Naive thymus-derived CD4-positive, alpha-beta T cell (primary cell): ENCODE measurements at regions not wholly inside any gene's neighbourhood (a gene's known extent, or its start where the extent isn't known, plus 50 kb on each side); places are given as distances from the start of the nearest gene placed in this dataset.
"Not testable (repeated sequence)": the region's sequence is repeated elsewhere in the genome, so short reads cannot be mapped to it uniquely, and the experiment has no call there.

ENCODE experiments used
- ATAC-seq: fragments of 150-1000 bp; cut with Tn5 transposase; 2 replicates; pipeline ENCODE4 v1.10.0; 2021; ENCODE audit warnings: mild to moderate bottlenecking, moderate library complexity
- CTCF ChIA-PET: fragments of 350-600 bp; sonication (Branson Sonifier 250); formaldehyde crosslinking; loops from one replicate; lab custom pipeline; 2021; ENCODE audit warnings: antibody characterized with exemption; lab: Charles Lee
- POLR2A ChIA-PET: fragments of 350-600 bp; sonication (Branson Sonifier 250); formaldehyde crosslinking; loops from one replicate; lab custom pipeline; 2021; ENCODE audit warnings: antibody characterized with exemption, inconsistent platforms; lab: Charles Lee
- DNase-seq, 9 donors: peaks; one replicate each; pipeline versions ENCODE4 v3.0.0 to v3.0.0-alpha.2; 2020 to 2022; ENCODE audit warnings: mixed read lengths in 1 of 9
- H3K27ac ChIP-seq: one replicate; pipeline ENCODE4 v1.7.0; 2013; ENCODE audit warnings: mild to moderate bottlenecking, low read depth, low read length, moderate library complexity
- H3K27me3 ChIP-seq, 2 donors: one replicate each; pipeline ENCODE4 v1.7.0; 2013; ENCODE audit warnings: low read length in 2 of 2, mild to moderate bottlenecking in 2 of 2, moderate library complexity in 2 of 2; ENCODE audit not compliant: control insufficient read depth in 2 of 2, insufficient read depth in 2 of 2
- H3K36me3 ChIP-seq, 3 experiments: 1 replicate in 2 of 3; 2 replicates in 1 of 3; pipeline ENCODE4 v1.7.0; 2013; ENCODE audit warnings: low read length in 3 of 3, mild to moderate bottlenecking in 3 of 3, moderate library complexity in 1 of 3; ENCODE audit not compliant: insufficient read depth in 3 of 3, control insufficient read depth in 2 of 3
- H3K4me1 ChIP-seq, 2 donors: one replicate each; pipeline ENCODE4 v1.7.0; 2013; ENCODE audit warnings: low read length in 2 of 2, mild to moderate bottlenecking in 2 of 2, moderate library complexity in 1 of 2; ENCODE audit not compliant: control insufficient read depth in 2 of 2, insufficient read depth in 2 of 2
- H3K4me3 ChIP-seq: 2 replicates; pipeline ENCODE4 v1.7.0; 2013; ENCODE audit warnings: mild to moderate bottlenecking, low read length
- H3K9me3 ChIP-seq, 3 experiments: 1 replicate in 2 of 3; 2 replicates in 1 of 3; pipeline ENCODE4 v1.7.0; 2013; ENCODE audit warnings: low read length in 3 of 3; ENCODE audit not compliant: control insufficient read depth in 2 of 3
- H3K27ac Mint-ChIP-seq, 9 donors: one replicate each; pipeline ENCODE4 v1.8.0; 2020 to 2022; ENCODE audit warnings: mixed read lengths in 9 of 9, mild to moderate bottlenecking in 8 of 9, moderate library complexity in 5 of 9, inconsistent platforms in 2 of 9
- H3K27me3 Mint-ChIP-seq, 5 donors: one replicate each; pipeline ENCODE4 v1.8.0; 2021 to 2022; ENCODE audit warnings: mixed read lengths in 5 of 5, mild to moderate bottlenecking in 1 of 5
- H3K36me3 Mint-ChIP-seq, 5 donors: one replicate each; pipeline ENCODE4 v1.8.0; 2020 to 2022; ENCODE audit warnings: mixed read lengths in 5 of 5, mild to moderate bottlenecking in 3 of 5, inconsistent platforms in 1 of 5
- H3K4me1 Mint-ChIP-seq, 7 donors: one replicate each; pipeline ENCODE4 v1.8.0; 2020 to 2022; ENCODE audit warnings: mixed read lengths in 7 of 7, mild to moderate bottlenecking in 3 of 7, inconsistent platforms in 1 of 7
- H3K4me3 Mint-ChIP-seq, 10 donors: one replicate each; pipeline ENCODE4 v1.8.0; 2020 to 2022; ENCODE audit warnings: mild to moderate bottlenecking in 10 of 10, mixed read lengths in 10 of 10, moderate library complexity in 6 of 10, inconsistent platforms in 2 of 10
- H3K9me3 Mint-ChIP-seq, 11 donors: one replicate each; pipeline ENCODE4 v1.8.0; 2020 to 2022; ENCODE audit warnings: mixed read lengths in 11 of 11, mild to moderate bottlenecking in 4 of 11, inconsistent platforms in 1 of 11, moderate library complexity in 1 of 11
- intact Hi-C, 2 donors: fragments of 100-400 bp; cut with micrococcal nuclease; formaldehyde crosslinking; loops; one replicate each; pipeline ENCODE4 v1.15.1; 2023

GRCh38 chr6:80425089-80425823 lies 318.8 kb downstream of the BCKDHB start:
- POLR2A ChIA-PET = no interaction called here
- no peaks in the 10 kb centered on the region for H3K27me3 ChIP-seq
- H3K4me1 Mint-ChIP-seq = no peaks in the 10 kb centered on the region
- no peak overlapping the region for H3K4me3 Mint-ChIP-seq
- peaks cover 0 to 27% (median 15%) of the 10 kb centered on the region in 5 donors for H3K36me3 Mint-ChIP-seq
- no peak overlapping the region for H3K27ac Mint-ChIP-seq
- H3K9me3 ChIP-seq = peaks cover 0 to 17% (median 0%) of the 10 kb centered on the region in 3 experiments
- no peak overlapping the region for H3K27ac ChIP-seq
- no peaks in the 10 kb centered on the region for H3K27me3 Mint-ChIP-seq
- DNase-seq = no peak
- H3K4me3 ChIP-seq = no peak overlapping the region
- intact Hi-C loops = no loop called here
- CTCF ChIA-PET = no interaction called here
- no peaks in the 10 kb centered on the region for H3K36me3 ChIP-seq
- no peaks in the 10 kb centered on the region for H3K4me1 ChIP-seq
- ATAC-seq = no peak
- peaks cover 16 to 85% (median 32%) of the 10 kb centered on the region in 11 donors for H3K9me3 Mint-ChIP-seq

GRCh38 chr6:80411486-80411885 lies 305.0 kb downstream of the BCKDHB start:
- intact Hi-C loops = no loop called here
- H3K36me3 Mint-ChIP-seq = peaks cover 0 to 29% (median 21%) of the 10 kb centered on the region in 5 donors
- POLR2A ChIA-PET = no interaction called here

DNA sequence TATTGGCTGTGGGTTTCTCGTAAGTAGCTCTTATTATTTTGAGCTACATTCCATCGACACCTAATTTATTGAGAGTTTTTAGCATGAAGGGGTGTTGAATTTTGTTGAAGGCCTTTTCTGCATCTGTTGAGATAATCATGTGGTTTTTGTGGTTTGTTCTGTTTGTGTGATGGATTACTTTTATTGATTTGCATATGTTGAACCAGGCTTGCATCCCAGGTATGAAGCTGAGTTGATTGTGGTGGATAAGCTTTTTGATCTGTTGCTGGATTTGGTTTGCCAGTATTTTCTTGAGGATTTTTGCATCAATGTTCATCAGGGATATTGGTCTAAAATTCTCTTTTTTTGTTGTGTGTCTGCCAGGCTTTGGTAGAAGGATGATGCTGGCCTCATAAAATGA lies 301.5 kb downstream of the BCKDHB start:
- intact Hi-C loops, DNase-seq, H3K4me1 Mint-ChIP-seq, H3K4me3 Mint-ChIP-seq, H3K36me3 ChIP-seq, H3K27ac ChIP-seq, H3K4me3 ChIP-seq, ATAC-seq, H3K4me1 ChIP-seq, H3K9me3 ChIP-seq, POLR2A ChIA-PET, H3K27me3 Mint-ChIP-seq, CTCF ChIA-PET, H3K27ac Mint-ChIP-seq, H3K27me3 ChIP-seq: not testable (repeated sequence)
- Mint-ChIP-seq H3K9me3 (peaks cover 7 to 56% (median 27%) of the 10 kb centered on the region in 11 donors), H3K36me3 (peaks cover 0 to 16% (median 7%) of the 10 kb centered on the region in 5 donors)

More at GRCh38 chr6:80411486-80411885, 305.0 kb downstream of the BCKDHB start:
- no peak overlapping the region for H3K4me3 ChIP-seq
- no peaks in the 10 kb centered on the region for H3K27me3 ChIP-seq
- no peaks in the 10 kb centered on the region for H3K4me1 Mint-ChIP-seq
- CTCF ChIA-PET = no interaction called here
- H3K4me1 ChIP-seq = no peaks in the 10 kb centered on the region
- H3K4me3 Mint-ChIP-seq = no peak overlapping the region
- H3K27me3 Mint-ChIP-seq = no peaks in the 10 kb centered on the region
- H3K9me3 Mint-ChIP-seq = peaks cover 12 to 73% (median 34%) of the 10 kb centered on the region in 11 donors
- peaks cover 0 to 5% (median 0%) of the 10 kb centered on the region in 3 experiments for H3K9me3 ChIP-seq
- no peaks in the 10 kb centered on the region for H3K36me3 ChIP-seq
- no peak overlapping the region for H3K27ac Mint-ChIP-seq
- no peak overlapping the region for H3K27ac ChIP-seq
- DNase-seq (no peak), ATAC-seq (no peak)

DNA sequence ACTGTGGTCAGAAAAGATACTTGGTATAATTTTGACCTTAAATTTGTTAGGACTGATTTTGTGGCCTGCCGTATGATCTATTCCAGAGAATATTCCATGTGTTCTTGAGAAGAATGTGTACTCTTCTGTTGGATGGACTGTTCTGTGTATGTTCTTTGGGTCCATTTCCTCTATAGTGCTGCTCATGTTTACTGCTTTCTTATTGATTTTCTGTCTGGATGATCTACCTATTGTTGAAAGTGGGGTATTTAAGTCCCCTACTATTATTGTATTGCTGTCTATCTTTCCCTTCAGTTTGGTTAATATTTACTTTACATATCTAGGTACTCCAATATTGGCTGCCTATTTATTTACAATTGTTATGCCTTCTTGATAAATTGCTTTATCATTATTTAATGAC lies 298.4 kb downstream of the BCKDHB start:
- peaks cover 5 to 69% (median 25%) of the 10 kb centered on the region in 11 donors for H3K9me3 Mint-ChIP-seq
- H3K27ac Mint-ChIP-seq = no peak overlapping the region
- ChIA-PET CTCF (no interaction called here), POLR2A (no interaction called here)
- no peak overlapping the region for H3K4me3 Mint-ChIP-seq
- DNase-seq = no peak
- no peaks in the 10 kb centered on the region for H3K4me1 Mint-ChIP-seq
- H3K36me3 Mint-ChIP-seq = peaks cover 0 to 11% (median 4%) of the 10 kb centered on the region in 5 donors
- intact Hi-C loops = no loop called here
- no peaks in the 10 kb centered on the region for H3K4me1 ChIP-seq
- H3K9me3 ChIP-seq = no peaks in the 10 kb centered on the region
- no peaks in the 10 kb centered on the region for H3K27me3 Mint-ChIP-seq
- H3K4me3 ChIP-seq = no peak overlapping the region
- ATAC-seq = no peak
- H3K27me3 ChIP-seq = no peaks in the 10 kb centered on the region
- no peak overlapping the region for H3K27ac ChIP-seq
- H3K36me3 ChIP-seq = no peaks in the 10 kb centered on the region

- ATAC-seq (no peak), DNase-seq (no peak)
- peaks cover 0 to 6% (median 0%) of the 10 kb centered on the region in 5 donors for H3K36me3 Mint-ChIP-seq
- Histone ChIP-seq H3K4me1 (no peaks in the 10 kb centered on the region), H3K9me3 (no peaks in the 10 kb centered on the region), H3K36me3 (no peaks in the 10 kb centered on the region), H3K27ac (no peak overlapping the region), H3K27me3 (no peaks in the 10 kb centered on the region), H3K4me3 (no peak overlapping the region)
- H3K4me1 Mint-ChIP-seq = no peaks in the 10 kb centered on the region
- H3K27ac Mint-ChIP-seq = no peak overlapping the region
- H3K4me3 Mint-ChIP-seq = no peak overlapping the region
- H3K27me3 Mint-ChIP-seq = no peaks in the 10 kb centered on the region
- CTCF ChIA-PET = interaction anchor here (0.6 kb wide), 1 partner anchor 1294 kb away, joined by 3 read pairs; no protein-coding TSS in a partner anchor
- intact Hi-C loops = no loop called here
- peaks cover 5 to 74% (median 33%) of the 10 kb centered on the region in 11 donors for H3K9me3 Mint-ChIP-seq
- POLR2A ChIA-PET = no interaction called here
Observed at GRCh38 chr6:80403365-80403764, 296.9 kb downstream of the BCKDHB start.

DNA sequence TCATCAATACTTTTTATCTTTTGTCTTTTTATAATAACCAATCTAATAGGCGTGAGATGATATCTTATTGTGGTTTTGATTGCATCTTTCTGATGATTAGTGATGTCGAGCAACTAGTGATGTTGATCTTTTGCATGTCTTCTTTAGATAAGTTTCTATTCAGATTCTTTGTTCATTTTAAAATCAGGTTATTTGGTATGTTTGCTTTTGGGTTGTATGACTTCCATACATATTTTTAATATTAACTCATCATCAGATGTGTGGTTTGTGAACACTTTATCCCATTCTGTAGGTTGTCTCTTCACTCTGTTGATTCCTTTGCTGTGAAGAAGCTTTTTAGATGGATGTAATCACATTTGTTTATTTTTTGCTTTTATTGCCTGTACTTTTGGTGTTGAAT lies 295.8 kb downstream of the BCKDHB start:
- H3K36me3 Mint-ChIP-seq = peaks cover 0 to 6% (median 0%) of the 10 kb centered on the region in 5 donors

More for the DNA sequence above, 295.8 kb downstream of the BCKDHB start:
- intact Hi-C loops = no loop called here
- Histone ChIP-seq H3K27me3 (no peaks in the 10 kb centered on the region), H3K4me1 (no peaks in the 10 kb centered on the region), H3K36me3 (no peaks in the 10 kb centered on the region), H3K9me3 (no peaks in the 10 kb centered on the region), H3K27ac (no peak overlapping the region), H3K4me3 (no peak overlapping the region)
- H3K4me3 Mint-ChIP-seq = no peak overlapping the region
- ChIA-PET POLR2A (no interaction called here), CTCF (no interaction called here)
- DNase-seq = no peak
- H3K9me3 Mint-ChIP-seq = peaks cover 8 to 74% (median 39%) of the 10 kb centered on the region in 11 donors
- no peaks in the 10 kb centered on the region for H3K27me3 Mint-ChIP-seq
- no peaks in the 10 kb centered on the region for H3K4me1 Mint-ChIP-seq
- ATAC-seq = no peak
- no peak overlapping the region for H3K27ac Mint-ChIP-seq
